HG02970 (cell line): ENCODE measurements at regions not wholly inside any gene's neighbourhood (a gene's known extent, or its start where the extent isn't known, plus 50 kb on each side); places are given as distances from the start of the nearest gene placed in this dataset.
"Not testable (repeated sequence)": the region's sequence is repeated elsewhere in the genome, so short reads cannot be mapped to it uniquely, and the experiment has no call there.

Experiments used
- ATAC-seq: cut with Tn5 transposase; IDR thresholded peaks from one replicate; pipeline ENCODE4 v1.9.1; 2021; ENCODE audit warnings: mild to moderate bottlenecking, moderate library complexity, moderate number of reproducible peaks; ENCODE audit not compliant: unreplicated experiment, low FRiP score

GRCh38 chr2:111355823-111356511 lies 235.3 kb downstream of the BCL2L11 start:
- not testable (repeated sequence) for ATAC-seq

DNA sequence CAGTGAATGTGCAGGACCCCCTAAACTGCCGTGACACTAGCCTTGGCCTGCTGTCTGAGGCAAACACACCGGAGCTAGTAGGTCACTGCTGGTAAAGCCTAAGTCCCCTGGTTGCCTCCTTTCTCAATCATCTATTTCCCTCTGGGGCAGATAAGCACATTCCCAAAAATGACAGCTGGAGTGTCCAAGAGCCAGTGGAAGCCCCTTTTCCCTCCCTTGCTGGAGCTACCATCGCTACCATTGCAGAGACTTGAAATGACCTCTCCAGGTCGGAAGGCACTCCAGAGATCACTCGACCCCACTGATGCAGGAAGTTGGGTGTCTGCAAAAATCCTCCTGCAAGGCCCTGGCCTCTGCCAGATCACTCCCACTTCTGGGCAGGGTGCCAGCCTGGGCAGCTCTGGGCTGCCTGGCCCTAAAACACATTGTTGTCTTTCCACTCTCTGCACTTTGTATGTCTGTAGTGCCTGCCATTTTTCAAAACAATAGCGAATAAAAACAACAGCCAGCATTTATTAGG lies 235.9 kb downstream of the BCL2L11 start:
- ATAC-seq: not testable (repeated sequence)

- ATAC-seq: not testable (repeated sequence)
Observed at GRCh38 chr2:111365986-111366640, 245.4 kb downstream of the BCL2L11 start.

GRCh38 chr2:111366641-111367029 lies 245.9 kb downstream of the BCL2L11 start:
- not testable (repeated sequence) for ATAC-seq

DNA sequence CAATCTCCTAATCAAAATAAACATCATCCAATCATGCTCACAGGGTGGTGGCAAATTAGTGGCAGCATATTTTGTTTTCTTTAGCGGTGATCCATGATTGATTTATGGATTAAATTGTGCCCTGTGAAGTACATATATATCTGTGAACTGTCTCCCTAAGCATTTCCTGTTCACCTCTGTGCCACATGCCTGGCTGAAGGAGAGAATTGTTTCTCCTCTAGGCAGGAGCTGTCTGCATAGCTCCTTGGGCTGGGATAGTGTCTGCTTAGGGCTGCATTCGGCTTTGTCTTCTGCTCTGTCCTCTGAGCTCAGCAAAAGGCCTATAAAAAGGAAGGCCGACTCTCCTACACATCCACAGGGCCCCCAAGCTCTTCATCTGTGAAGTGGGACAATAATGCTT lies 246.4 kb downstream of the BCL2L11 start:
- ATAC-seq: not testable (repeated sequence)

DNA sequence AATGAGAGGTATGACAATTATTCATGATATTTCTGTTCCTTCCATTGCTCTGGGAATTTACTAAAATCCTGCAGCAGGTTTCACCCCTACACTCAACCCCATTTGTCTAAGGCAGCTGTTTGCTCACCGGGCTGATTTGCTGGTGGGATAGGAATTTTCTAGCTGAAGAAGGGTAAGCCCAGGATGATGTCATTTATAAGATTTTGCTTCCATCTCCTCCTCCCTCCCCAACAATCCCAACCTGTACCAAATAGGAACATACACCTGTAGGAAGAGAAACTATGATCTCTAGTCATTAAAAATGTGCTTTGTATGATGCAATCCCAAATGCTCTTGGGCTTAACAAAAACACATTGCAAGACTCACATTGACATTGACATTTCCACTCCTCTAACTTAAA lies 247.2 kb downstream of the BCL2L11 start:
- ATAC-seq: not testable (repeated sequence)

GRCh38 chr2:111368288-111368687 lies 247.6 kb downstream of the BCL2L11 start:
- ATAC-seq: not testable (repeated sequence)

DNA sequence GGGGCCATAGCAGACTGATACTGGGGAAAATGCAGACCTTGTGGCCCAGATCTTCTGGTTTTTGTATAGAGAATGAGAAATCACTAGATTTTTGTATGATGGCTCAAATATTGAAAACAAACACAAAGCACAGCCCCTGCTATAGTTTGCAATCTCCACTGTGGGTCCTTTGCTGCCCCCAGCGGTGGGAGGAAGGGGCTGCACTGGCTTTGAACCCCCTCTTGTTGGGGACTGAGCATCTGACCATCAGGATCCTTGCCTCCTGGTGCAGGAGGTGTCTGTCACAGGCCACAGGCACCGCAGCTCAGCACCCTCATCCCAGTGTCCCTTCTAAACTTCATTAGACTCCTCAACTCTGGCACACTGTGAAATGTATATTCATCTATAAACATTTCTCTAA lies 252.3 kb downstream of the BCL2L11 start:
- not testable (repeated sequence) for ATAC-seq

DNA sequence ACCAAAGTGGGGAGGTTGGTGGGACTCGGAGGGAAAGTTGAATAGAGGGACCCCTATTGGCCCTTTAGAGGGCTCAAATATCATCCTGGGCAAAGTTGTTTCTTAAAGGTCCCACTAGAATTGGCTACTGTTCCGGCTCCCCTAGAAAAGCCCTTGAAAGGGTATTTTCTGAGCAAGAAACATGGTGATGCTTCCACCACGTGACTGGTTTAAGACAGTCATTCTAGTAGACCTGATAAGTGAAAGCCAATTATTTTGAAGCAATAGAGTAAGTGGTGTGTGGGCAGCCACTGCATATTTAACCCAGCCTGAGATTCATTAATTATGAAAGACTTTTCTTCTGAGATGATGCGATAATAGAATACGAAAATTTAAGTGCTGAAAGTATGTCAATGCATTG lies 253.3 kb downstream of the BCL2L11 start:
- not testable (repeated sequence) for ATAC-seq

GRCh38 chr2:111374734-111375133 lies 254.0 kb downstream of the BCL2L11 start:
- not testable (repeated sequence) for ATAC-seq

GRCh38 chr2:111375320-111375883 lies 254.7 kb downstream of the BCL2L11 start:
- ATAC-seq: not testable (repeated sequence)

- not testable (repeated sequence) for ATAC-seq
Observed at GRCh38 chr2:111376272-111376970, 255.7 kb downstream of the BCL2L11 start.

GRCh38 chr2:111376971-111377352 lies 256.2 kb downstream of the BCL2L11 start:
- not testable (repeated sequence) for ATAC-seq

- not testable (repeated sequence) for ATAC-seq
Observed at GRCh38 chr2:111377386-111377959, 256.8 kb downstream of the BCL2L11 start.

DNA sequence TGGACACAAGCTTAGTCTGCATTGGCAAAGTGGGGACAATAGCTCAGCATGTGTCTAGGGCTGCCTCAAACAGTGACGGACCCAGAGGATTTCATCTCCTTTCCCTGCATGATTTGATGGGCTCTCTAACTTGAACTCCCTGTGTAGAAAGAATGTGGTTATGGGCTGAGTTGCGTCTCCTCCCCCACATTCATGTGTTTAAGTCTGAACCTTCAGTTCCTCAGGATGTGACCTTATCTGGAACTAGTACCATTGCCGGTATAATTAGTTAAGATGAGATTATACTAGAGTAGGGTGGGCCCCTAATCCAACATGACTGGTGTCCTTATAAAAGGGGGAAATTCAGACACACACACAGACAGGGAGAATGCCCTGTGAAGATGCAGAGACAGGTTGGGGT lies 257.6 kb downstream of the BCL2L11 start:
- ATAC-seq: not testable (repeated sequence)

- ATAC-seq: not testable (repeated sequence)
Observed at GRCh38 chr2:111380733-111381439, 260.2 kb downstream of the BCL2L11 start.

DNA sequence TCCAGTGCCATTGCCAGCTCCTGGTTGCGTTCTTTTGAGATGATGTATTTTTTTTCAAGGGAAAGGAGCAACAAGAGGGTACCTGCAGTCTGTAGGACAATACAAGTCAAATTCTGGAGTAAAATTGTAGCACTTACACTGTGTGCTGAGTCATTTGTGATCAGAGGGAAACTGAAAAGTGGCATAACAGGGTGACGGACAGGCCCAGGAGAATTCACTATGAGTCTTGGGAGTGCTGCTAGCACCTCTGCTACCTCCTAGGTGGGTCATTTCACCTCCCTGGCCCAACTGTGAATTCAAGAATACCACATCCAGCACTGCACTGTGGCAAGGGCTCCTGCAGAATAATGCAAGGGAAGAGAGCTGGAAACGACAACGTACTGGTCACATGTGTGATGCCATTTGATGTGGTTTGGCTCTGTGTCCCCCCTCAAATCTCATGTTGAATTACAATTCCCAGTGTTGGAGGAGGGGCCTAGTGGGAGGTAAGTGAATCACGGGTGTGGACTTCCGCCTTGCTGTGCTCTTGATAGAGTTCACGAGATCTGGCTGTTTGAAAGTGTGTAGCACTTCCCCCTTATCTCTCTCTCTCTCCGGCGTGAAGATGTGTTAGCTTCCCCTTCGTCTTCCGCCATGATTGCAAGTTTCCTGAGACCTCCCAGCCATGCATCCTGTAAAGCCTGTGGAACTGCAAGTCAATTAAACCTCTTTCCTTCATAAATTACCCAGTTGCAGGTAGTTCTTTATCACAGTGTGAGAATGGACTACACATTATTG lies 261.0 kb downstream of the BCL2L11 start:
- ATAC-seq: not testable (repeated sequence)

DNA sequence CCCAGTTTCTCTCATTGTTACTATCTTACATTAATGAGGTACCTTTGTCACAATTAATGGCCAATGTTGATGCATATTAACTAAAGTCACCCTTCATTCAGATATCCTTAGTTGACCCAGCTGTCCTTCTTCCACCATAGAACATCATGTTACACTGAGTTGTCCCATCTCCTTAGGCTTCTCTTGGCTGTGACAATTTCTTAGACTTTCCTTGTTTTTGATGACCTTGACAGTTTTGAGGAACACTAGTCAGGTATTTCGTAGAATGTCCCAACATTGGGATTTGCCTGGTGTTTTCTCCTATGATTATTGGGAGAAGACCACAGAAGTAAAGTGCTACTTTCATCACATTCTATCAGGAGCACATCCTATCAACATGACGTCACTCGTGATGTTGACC lies 261.8 kb downstream of the BCL2L11 start:
- not testable (repeated sequence) for ATAC-seq

GRCh38 chr2:111383311-111383710 lies 262.6 kb downstream of the BCL2L11 start:
- not testable (repeated sequence) for ATAC-seq
